Keratinocyte (primary cell): ENCODE measurements at regions not wholly inside any gene's neighbourhood (a gene's known extent, or its start where the extent isn't known, plus 50 kb on each side); places are given as distances from the start of the nearest gene placed in this dataset.

Experiments used
- EZH2 ChIP-seq: IDR thresholded peaks from one replicate; pipeline ENCODE4 v1.6.1; 2012; ENCODE audit warnings: inconsistent platforms, mild to moderate bottlenecking, low read length, moderate library complexity
- TF ChIP-seq, protein P1 (sequence below), 3 experiments: IDR thresholded peaks in 1 of 3; conservative IDR thresholded peaks in 1 of 3; optimal IDR thresholded peaks in 1 of 3; 2 replicates in 2 of 3; 3 replicates in 1 of 3; pipeline versions ENCODE3 to v1.5.1; 2011; ENCODE audit warnings: low read length in 3 of 3, mild to moderate bottlenecking in 3 of 3, moderate library complexity in 2 of 3, control low read depth in 1 of 3, inconsistent platforms in 1 of 3; ENCODE audit not compliant: insufficient read depth in 2 of 3; ENCODE audit errors: extremely low read depth in 1 of 3

DNA sequence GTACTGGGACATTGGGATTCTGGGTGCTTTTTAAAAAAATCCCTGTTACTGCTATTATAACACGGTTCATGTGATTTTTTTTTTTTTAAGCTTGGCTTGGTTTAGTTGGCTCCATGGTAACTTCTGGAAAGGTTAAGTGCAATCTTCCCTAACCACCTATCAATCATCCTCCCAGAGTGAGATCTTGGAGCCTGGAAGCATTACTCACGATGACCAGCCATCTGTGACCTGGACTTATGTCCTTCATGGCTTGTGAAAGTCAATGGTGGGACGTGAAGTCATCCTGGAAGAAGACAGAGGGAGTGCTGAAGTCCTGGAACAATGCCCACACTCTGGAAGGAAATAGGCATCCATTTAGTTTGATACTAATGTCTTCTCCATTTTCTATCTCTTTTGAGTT lies 135.5 kb upstream of the FRMD4A start:
- TF ChIP-seq, protein P1, sequence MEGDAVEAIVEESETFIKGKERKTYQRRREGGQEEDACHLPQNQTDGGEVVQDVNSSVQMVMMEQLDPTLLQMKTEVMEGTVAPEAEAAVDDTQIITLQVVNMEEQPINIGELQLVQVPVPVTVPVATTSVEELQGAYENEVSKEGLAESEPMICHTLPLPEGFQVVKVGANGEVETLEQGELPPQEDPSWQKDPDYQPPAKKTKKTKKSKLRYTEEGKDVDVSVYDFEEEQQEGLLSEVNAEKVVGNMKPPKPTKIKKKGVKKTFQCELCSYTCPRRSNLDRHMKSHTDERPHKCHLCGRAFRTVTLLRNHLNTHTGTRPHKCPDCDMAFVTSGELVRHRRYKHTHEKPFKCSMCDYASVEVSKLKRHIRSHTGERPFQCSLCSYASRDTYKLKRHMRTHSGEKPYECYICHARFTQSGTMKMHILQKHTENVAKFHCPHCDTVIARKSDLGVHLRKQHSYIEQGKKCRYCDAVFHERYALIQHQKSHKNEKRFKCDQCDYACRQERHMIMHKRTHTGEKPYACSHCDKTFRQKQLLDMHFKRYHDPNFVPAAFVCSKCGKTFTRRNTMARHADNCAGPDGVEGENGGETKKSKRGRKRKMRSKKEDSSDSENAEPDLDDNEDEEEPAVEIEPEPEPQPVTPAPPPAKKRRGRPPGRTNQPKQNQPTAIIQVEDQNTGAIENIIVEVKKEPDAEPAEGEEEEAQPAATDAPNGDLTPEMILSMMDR (optimal IDR thresholded peaks at IDR 0.05 in 1 of 3, IDR thresholded peaks at IDR 0.05 in 1 of 3, conservative IDR thresholded peaks at IDR 0.05 in 1 of 3; ENCODE audit: extremely low read depth in 1 of 3, insufficient read depth in 2 of 3, low read length in 3 of 3), result no peak
- TF ChIP-seq EZH2, result no peak
